ENCODE measurements at regions not wholly inside any gene's neighbourhood (a gene's known extent, or its start where the extent isn't known, plus 50 kb on each side); places are given as distances from the start of the nearest gene placed in this dataset.

DNA sequence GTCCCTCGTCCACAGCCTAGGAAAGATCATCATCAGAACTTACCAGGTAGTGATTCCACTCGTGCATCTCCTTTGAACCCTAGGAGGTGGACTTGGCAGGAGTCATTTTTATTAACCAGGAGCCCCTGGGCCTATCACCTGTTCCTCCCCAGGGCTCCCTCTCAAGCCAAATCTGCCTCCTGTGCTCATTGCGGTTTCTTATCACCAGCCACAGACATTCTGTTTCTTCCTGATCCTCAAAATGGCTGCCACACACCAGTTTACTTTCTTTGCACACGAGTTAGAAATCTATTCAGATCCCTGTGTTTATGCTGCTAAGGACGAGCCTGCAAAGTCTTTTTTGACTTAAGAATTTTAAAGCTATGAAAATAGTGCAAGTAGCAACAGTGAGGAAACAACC, 354.5 kb upstream of the BOD1L1 start:
- TF ChIP-seq, protein P1, sequence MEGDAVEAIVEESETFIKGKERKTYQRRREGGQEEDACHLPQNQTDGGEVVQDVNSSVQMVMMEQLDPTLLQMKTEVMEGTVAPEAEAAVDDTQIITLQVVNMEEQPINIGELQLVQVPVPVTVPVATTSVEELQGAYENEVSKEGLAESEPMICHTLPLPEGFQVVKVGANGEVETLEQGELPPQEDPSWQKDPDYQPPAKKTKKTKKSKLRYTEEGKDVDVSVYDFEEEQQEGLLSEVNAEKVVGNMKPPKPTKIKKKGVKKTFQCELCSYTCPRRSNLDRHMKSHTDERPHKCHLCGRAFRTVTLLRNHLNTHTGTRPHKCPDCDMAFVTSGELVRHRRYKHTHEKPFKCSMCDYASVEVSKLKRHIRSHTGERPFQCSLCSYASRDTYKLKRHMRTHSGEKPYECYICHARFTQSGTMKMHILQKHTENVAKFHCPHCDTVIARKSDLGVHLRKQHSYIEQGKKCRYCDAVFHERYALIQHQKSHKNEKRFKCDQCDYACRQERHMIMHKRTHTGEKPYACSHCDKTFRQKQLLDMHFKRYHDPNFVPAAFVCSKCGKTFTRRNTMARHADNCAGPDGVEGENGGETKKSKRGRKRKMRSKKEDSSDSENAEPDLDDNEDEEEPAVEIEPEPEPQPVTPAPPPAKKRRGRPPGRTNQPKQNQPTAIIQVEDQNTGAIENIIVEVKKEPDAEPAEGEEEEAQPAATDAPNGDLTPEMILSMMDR (conservative IDR thresholded peaks at IDR 0.05): no peak
- no peak for TF ChIP-seq EZH2 (IDR thresholded peaks at IDR 0.05; ENCODE audit: low read depth)
